Left renal pelvis (tissue), 4 donors: ENCODE measurements at regions not wholly inside any gene's neighbourhood (a gene's known extent, or its start where the extent isn't known, plus 50 kb on each side); places are given as distances from the start of the nearest gene placed in this dataset.

Experiments used
- DNase-seq, 4 donors: peaks; one replicate each; pipeline ENCODE4 v3.0.0-alpha.2; 2013; ENCODE audit warnings: low read depth in 4 of 4, low spot score in 3 of 4

DNA sequence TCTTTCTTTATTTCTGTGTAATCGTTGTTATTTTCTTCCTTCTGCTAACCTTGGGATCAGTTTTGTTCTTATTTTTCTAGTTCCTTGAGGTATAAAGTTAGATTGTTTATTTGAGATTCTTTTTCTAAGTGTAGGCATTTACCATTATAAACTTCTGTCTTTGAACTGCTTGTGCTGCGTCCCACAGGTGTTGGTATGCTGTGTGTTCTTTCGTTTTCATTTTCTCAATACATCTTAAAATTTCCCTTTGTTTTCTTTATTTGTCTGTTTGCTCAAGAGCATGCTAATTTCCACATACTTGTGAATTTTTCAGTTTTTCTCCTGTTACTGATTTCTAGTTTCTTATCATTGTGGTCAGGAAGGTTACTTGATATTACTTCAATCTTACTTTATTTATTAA is 873.8 kb upstream of the GCFC2 start:
- DNase-seq: no peak

DNA sequence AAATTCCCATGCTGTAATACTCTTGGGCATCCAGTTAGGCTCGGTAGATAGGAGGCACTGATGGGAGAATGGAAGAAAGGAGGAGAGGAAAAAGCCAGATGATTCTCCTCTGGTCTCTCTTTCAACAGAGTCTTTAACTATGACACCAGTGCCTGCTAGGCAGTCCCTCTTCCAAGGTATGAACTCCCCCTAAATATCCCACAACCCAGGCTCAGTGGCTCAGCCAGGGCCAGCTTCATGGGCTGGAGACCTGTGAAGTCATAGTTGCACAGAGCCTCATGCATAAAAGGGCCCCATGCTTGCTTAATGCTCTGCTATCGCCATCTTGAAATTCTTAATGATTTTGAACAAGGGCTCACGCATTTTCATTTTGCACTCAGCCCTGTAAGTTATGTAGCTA is 869.2 kb upstream of the GCFC2 start:
- no peak for DNase-seq

DNA sequence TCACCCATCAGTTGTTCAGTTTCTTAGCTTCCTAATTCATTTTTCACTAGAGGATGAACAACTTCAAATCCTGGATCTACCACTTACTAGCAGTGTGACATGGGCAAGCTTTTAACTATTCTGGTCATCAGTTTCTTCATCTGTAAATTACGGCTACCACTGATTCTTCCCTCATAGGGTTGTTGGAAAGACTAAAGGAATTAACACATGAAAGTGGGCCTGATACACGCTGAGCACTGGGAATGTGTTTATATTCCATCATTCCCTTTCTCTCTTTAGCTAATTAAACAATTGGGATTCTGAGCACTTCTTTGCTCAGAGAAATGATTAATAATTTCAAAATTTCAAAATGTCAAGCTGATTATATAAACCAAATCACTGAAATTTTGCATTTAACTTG is 862.3 kb upstream of the GCFC2 start:
- DNase-seq: no peak

DNA sequence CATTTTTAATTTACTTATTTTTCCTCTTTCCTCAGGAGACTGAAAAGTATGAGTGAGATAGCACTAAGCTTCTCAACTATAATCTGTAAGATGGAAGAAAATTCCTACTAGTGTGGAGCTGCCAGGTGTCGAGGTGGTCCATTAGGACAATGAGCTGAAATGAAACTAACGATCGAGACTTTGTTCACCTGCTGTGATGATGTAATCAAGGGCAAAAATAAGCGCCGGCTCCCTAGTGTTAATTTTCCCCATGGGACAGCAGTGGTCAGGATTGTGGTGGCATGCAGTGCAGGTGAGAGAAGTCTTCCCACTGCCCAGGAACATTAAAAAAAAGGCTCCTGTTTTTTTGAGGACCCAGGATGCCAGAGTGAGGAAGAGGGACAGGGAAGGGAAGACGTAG is 859.1 kb upstream of the GCFC2 start:
- no peak for DNase-seq

DNA sequence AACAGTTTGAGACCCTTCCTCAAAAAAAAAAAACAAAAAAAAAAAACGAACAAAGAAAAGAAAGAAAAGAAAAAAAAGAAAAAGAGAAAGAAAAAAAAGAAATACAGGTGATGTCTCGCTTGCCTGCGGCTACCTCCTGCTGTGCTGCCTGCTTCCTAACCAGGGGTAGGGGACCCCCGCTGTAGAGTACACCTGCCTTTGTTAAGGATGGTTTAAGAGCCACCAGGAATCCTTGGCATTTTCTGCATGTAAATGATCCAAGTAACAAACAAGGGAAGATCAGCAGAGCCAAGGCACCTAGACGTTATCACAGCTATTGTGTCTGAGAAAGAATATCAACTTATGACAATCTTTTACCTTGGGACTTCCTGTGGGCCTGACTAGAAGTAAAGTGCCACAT is 856.8 kb upstream of the GCFC2 start:
- no peak for DNase-seq

DNA sequence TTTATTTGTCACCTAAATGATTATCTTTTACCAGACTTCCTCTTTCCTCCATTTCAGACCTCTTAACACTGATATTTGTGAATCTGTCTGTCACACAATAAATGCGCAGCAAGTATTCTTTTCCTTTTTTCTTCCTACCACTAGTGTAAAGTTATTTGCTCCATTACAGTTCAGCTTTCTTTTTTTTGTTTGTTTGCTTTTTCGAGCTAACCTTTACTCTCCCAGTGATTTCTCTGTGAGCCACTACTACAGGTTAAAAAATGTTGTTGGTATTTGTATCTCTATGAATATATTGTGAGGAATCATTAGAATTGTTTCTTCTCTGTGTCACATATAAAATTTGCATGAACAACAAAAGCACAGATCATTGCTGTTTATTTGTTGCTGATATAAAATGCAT is 854.0 kb upstream of the GCFC2 start:
- DNase-seq: no peak

DNA sequence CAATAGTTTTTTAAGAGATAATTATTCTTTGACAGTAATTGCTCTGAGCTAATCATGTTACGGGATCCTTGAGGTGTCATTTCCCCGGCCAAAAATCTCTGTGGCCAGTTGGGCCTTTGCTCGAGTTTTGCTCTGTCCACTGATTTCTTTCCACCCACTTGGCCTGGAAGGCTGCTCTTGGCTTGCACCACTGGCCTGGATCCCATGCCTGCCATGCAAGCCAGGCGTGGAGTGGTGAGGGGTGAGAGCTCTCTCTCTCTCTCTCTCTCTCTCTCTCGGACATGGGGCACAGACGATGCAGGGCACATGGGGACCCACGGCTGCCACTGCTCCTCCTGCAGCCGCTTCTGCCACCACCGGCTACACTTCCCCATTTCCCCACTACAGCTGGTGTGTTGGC is 853.0 kb upstream of the GCFC2 start:
- DNase-seq: no peak

DNA sequence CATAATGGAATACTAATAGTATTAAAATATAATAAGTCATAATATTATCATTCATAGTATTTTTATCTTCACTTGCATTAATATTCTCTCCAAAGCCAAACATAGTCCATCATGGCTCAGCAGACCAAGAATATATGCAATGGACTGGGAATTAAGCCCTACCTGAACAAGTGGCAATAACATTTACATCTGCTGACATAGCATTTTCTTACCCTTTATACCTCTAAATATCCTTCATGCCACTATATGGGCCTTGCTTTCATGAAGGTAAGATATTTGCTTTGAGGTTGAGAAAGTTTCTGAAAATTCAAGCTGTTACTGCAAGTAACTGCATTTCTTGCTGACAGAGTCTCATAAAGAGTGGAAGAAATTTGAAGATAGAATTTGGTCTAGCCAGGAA is 847.4 kb upstream of the GCFC2 start:
- no peak for DNase-seq

DNA sequence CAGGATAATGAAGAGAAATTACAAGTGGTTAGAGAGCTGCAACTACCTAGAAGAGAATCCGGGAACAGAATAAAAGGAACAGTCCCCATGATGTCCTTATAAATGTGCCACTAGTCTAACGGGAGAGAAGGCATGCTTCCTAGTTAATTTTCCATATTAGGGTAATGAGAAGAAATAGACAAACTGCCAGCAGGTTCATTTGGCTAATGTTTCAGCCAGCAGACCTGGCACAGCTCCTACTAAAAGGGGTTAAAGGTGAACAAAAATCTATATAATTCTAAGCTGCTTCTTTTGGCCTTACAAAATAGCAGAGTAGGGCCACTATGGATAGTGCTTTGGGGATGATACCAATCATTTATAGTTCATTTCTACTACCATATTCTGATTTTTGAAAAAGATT is 845.3 kb upstream of the GCFC2 start:
- no peak for DNase-seq

DNA sequence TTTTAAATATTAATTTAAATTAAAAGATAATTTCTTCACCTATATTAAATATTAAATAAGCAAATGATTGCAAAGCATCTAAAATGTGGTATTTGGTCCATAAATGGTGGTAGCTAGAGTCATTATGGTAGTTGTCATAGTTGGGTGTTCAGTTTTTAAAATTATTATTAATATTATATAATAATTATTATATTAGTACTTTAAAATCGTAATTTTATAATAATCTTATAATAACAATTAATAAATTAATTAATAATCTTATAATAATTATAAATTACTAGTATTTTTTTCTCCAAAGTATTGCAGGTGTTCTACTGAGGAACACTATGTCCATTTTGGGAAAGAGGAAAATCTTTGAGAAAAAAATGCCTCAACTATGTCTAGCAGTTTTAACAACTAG is 835.5 kb upstream of the GCFC2 start:
- DNase-seq: no peak

DNA sequence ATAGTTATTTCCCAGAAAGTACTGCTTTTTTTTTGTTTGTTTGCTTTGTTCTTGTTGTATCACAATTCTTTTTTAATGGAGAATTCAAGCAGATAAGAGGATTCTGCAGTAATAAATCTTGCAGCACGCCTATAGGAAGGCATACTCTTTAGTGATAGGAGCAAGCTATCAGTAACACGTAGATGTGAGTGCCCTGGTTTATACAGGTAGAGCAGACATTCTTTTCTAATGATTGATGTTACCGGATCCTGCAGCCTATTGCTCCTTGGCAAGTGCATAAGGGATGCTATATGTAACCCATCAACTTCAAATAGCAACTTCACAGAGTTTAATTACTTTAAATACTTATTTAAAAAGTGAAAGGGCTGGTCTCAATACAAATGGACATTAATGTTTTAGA is 834.2 kb upstream of the GCFC2 start:
- no peak for DNase-seq

DNA sequence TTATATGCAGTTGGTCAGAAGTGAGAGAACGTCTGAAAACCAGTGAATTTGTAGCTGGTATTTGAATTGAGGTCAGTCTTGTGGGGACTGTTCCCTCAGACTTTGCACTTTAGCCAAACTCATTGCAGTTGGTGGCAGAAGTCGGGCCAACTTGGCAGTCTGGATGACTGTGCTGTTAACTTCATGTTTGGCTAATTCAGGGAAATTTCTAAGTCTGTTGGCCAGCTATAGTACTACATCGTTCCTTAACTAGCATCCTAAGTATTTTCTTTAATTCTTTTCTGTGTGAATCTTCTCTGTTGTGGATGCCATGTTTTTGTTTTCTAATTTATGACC is 806.8 kb upstream of the GCFC2 start:
- DNase-seq: no peak

DNA sequence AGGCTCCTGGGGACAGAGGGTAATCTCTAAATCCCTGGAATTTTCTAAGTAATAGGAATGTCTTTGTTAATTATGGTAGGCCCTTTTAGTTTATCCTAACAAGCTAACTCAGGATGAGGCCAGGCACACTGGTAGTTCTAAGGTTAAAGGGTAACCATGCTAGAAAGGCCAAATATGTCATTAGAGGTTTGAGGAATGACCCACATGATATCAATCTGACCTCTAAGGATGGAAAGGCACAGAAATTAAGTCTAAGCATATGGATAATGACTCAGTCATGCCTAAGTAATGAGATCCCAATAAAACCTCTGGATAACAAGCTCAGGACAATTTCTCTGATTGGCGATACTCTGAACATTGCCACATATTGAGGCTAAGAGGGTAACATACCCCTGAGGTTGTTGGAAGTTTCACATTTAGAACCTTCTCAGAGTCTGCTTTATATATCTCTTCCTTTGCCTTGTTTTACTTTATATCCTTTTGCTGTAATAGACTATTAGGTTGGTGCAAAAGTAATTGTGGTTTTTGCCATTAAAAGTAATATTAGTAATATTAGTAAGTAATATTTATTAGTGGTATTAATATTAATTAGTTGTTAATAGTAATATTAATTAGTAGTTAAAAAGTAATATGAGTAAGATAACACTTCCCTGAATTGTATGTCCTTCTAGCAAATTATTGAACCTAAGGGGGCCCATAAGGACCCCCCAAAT is 806.3 kb upstream of the GCFC2 start:
- DNase-seq: no peak

DNA sequence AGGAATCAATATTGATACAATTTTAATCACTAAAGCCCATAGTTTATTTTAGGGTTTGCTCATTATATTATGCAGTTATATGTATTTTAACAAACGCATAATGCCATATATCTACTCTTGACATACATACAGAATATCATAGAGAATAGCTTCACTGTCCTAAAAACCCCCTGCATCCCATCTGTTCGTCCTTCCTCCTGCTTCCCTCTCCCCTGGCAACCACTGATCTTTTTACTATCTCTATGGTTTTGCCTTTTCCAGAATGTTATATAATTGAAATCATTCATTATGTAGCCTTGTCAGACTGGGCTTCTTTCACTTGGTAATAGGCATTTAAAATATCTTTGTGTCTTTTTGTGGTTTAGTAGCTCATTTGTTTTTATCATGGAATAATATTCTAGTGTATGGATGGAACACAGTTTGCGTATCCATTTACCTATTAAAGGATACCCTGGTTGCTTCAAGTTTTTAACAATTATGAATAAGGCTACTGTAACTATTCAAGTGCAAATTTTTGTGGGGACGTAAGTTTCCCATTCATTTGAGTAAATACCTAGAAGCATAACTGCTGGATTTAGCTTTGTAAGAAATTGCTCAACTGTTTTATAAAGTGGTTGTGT is 801.6 kb upstream of the GCFC2 start:
- DNase-seq: no peak

DNA sequence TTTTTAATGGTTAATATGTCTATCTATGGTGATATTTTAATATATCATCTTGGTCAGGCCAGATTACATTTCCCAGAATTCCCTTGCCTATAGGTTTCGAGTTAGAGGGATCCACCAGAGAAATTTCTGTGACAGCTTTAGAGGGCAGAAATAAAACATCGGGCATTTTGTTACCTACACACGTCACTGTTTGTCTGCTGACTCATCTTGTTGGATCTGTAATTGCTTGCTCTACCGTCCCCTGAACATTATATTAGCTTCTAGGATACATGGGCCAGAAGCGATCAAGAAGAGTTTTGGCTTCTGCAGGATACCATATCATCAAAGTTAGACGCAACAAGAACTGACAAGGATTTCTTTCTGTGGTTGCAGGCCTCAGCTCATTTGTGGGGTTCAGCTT is 795.8 kb upstream of the GCFC2 start:
- no peak for DNase-seq

DNA sequence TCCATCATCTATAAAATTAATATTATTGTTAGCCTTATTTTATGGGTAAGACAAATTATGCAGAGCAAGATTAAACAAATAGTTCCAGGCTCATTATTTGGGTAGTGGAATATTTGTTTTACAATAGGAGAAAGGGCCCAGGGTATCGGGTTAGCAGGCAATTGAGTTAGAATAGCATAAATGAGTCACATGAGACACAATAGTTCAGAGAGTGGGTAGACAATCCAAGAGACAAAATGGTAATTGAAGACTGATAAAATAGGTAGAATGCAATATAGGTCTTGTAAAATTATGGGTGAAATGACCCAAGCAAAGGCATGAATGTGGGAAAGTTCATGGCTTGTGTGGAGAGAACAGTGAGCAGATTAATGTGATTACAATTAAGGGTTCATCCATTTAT is 790.9 kb upstream of the GCFC2 start:
- DNase-seq: no peak

DNA sequence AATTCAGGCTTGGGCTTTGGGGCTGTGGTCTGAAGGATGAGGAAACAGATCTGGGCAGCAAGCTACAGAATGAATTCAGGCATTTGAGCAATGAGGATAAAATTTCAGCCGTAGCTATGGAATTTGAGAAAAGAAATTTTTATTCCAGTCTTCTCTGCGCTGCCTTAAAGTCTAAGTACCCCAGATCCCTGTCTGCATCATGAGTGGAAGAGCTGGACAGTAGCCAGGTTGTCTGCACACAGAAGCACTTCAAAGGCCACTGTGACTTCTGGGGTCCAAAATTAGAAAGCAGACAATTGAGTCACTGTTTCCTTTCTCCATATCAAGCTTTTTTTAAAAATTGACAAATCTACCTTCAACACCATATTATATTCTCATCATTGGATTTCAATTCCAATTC is 787.6 kb upstream of the GCFC2 start:
- no peak for DNase-seq

DNA sequence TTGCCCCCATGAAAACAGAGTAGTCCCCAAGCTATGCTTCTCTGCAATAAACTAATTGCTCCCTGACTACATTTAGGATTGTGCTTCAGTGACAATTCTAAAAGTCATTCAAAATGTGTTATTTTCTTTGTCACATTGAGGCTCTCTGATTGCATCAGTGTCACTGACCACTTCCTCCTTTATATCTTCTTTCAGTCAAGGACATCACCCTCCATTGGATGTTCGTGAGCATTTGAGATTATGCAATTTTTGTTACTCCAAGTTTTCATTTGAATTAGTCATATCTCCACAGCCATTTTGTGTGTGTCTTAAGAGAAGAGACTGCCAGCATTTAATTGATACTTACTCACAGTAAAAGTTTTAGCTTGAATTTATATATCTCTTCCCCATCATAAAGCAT is 780.8 kb upstream of the GCFC2 start:
- DNase-seq: no peak

DNA sequence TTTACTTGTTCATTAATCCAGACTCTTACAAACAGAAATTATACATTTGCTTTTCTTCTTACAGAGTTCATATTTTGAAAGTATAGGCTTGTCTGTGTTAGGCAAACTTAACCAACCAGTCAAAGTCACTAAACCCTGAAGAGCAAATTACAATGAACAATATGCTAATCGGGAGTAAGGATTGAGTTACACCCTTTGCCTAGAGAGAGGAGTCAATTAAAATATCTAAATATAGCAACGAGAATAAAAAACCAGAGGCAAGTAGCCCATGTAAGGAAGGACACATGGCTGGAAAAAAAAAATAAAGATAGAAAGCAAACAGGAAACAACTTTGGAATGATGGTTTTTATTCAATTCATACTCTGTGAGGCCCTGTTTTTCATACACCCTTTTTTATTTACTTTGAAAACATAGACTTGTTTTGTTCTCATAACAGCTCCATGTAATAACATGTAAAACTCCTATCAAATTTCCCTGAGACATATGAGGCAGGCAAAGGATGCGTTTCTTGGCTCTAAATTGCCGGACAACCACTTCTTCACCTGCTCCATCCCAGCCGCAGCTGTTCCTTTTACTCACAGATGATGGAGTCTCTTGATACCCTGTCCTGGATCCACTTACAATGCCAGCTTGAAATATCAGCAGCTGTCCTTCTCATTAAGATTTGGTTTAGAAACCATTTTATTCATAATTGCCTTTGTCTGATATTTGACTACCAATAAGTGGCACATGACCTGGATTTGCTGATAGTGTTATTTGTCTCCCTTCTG is 767.7 kb upstream of the GCFC2 start:
- no peak for DNase-seq

DNA sequence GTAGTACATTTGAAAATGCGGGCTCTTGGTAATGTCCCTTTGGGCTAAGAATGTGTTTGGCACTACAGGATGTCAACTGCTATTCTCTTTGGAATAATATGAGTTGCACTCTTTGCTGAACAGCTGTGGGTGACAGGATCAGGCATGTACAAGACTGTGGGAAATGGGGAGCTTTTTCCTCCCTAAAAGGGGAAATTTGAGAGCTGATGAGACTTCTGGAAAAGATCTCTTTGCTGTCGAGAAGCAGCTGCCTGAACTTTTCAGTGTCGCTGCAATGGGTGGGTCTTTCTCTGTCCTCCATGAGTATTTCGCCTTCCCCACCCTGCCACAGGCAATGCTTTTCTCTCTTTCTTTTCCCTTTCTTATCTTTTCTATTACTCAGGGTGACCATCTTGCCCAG is 762.2 kb upstream of the GCFC2 start:
- no peak for DNase-seq

DNA sequence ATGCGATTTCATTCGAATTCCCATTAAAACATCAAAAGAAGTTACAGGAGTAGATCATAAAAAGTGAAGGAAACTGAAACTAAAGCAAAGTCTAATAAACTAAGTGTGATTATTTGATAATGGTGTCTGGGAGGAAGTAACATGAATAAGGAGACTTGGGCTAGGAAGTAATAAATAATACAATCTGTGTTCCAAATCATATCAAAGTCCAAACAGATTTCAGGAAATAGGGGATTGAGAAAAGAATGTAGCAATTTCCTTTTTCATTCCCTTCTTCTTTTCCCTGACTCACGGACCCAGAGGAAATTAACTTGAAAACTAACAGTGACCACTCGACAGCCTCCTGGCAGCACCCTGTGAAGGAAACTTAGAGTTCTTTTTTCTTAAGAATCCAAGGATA is 758.4 kb upstream of the GCFC2 start:
- no peak for DNase-seq

DNA sequence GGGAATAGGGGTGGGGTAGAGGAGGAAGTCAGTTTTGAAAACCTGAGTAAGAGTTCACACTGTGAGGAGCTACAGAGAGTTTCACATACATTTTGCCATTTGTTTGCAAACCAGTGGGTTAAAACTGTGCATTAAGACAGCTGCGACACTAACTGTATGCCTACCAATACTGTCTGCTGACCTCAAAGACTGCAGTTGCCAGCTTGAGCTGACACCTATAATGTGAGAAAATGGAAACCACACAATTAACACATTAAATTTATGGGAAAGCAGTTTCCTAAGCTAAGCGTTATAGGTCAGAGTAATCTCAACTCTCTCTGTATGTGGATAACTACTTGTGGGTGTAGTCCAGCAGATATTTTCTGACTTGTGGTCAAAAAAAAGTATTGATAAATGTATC is 756.6 kb upstream of the GCFC2 start:
- DNase-seq: no peak
